ENCODE measurements at regions not wholly inside any gene's neighbourhood (a gene's known extent, or its start where the extent isn't known, plus 50 kb on each side); places are given as distances from the start of the nearest gene placed in this dataset.
"Not testable (repeated sequence)": the region's sequence is repeated elsewhere in the genome, so short reads cannot be mapped to it uniquely, and the experiment has no call there.

- Histone ChIP-seq H3K4me3 (ENCODE audit: insufficient read depth, low read length, poor library complexity, severe bottlenecking) (no peak overlapping the region), H3K9ac (ENCODE audit: low read length) (no peak overlapping the region), H3K36me3 (ENCODE audit: low read length) (no peaks in the 10 kb centered on the region), H3K27me3 (ENCODE audit: low read length) (no peaks in the 10 kb centered on the region), H2AFZ (ENCODE audit: low read depth, low read length, severe bottlenecking) (no peak overlapping the region), H3K9me3 (ENCODE audit: insufficient read depth, low read length) (no peaks in the 10 kb centered on the region), H3K9me2 (replicated peaks; ENCODE audit: insufficient read depth, low read length) (no peaks in the 10 kb centered on the region), H3K79me2 (ENCODE audit: insufficient read depth, low read length) (no peaks in the 10 kb centered on the region), H3K27ac (ENCODE audit: low read depth, low read length) (no peak overlapping the region), H3K4me2 (ENCODE audit: low read depth, low read length, poor library complexity, severe bottlenecking) (no peak overlapping the region), H3F3A (ENCODE audit: insufficient read depth) (no peaks in the 10 kb centered on the region), H4K20me1 (ENCODE audit: low read depth, low read length) (no peaks in the 10 kb centered on the region)
- TF ChIP-seq EZH2phosphoT487 (conservative IDR thresholded peaks at IDR 0.05; ENCODE audit: low read length) (no peak), CTCF (IDR thresholded peaks at IDR 0.05; ENCODE audit: insufficient read depth, low read length, poor library complexity, severe bottlenecking) (no peak)
These were observed 83.0 kb upstream of the CCND2 start for GRCh38 chr12:4190366-4191063.

GRCh38 chr12:4189721-4190120 lies 83.8 kb upstream of the CCND2 start:
- Histone ChIP-seq H3K79me2 (ENCODE audit: insufficient read depth, low read length) (no peaks in the 10 kb centered on the region), H3K4me3 (ENCODE audit: insufficient read depth, low read length, poor library complexity, severe bottlenecking) (no peak overlapping the region), H2AFZ (ENCODE audit: low read depth, low read length, severe bottlenecking) (no peak overlapping the region), H3K9me3 (ENCODE audit: insufficient read depth, low read length) (no peaks in the 10 kb centered on the region), H3K4me2 (ENCODE audit: low read depth, low read length, poor library complexity, severe bottlenecking) (no peak overlapping the region), H4K20me1 (ENCODE audit: low read depth, low read length) (no peaks in the 10 kb centered on the region), H3K27me3 (ENCODE audit: low read length) (no peaks in the 10 kb centered on the region), H3K36me3 (ENCODE audit: low read length) (no peaks in the 10 kb centered on the region), H3F3A (ENCODE audit: insufficient read depth) (no peaks in the 10 kb centered on the region), H3K9ac (ENCODE audit: low read length) (no peak overlapping the region), H3K27ac (ENCODE audit: low read depth, low read length) (no peak overlapping the region), H3K9me2 (replicated peaks; ENCODE audit: insufficient read depth, low read length) (no peaks in the 10 kb centered on the region)
- TF ChIP-seq EZH2phosphoT487 (conservative IDR thresholded peaks at IDR 0.05; ENCODE audit: low read length) (no peak), CTCF (IDR thresholded peaks at IDR 0.05; ENCODE audit: insufficient read depth, low read length, poor library complexity, severe bottlenecking) (no peak)

GRCh38 chr12:4187916-4188315 lies 85.6 kb upstream of the CCND2 start:
- no peak overlapping the region for H3K4me3 ChIP-seq (ENCODE audit: insufficient read depth, low read length, poor library complexity, severe bottlenecking)
- H3K27me3 ChIP-seq (ENCODE audit: low read length): no peaks in the 10 kb centered on the region
- H3K9me2 ChIP-seq (replicated peaks; ENCODE audit: insufficient read depth, low read length): no peaks in the 10 kb centered on the region
- no peaks in the 10 kb centered on the region for H4K20me1 ChIP-seq (ENCODE audit: low read depth, low read length)
- no peak overlapping the region for H3K4me2 ChIP-seq (ENCODE audit: low read depth, low read length, poor library complexity, severe bottlenecking)
- H3F3A ChIP-seq (ENCODE audit: insufficient read depth): no peaks in the 10 kb centered on the region
- H3K27ac ChIP-seq (ENCODE audit: low read depth, low read length): no peak overlapping the region
- TF ChIP-seq EZH2phosphoT487 (conservative IDR thresholded peaks at IDR 0.05; ENCODE audit: low read length) (no peak), CTCF (IDR thresholded peaks at IDR 0.05; ENCODE audit: insufficient read depth, low read length, poor library complexity, severe bottlenecking) (no peak)
- H3K36me3 ChIP-seq (ENCODE audit: low read length): no peaks in the 10 kb centered on the region
- H3K9ac ChIP-seq (ENCODE audit: low read length): no peak overlapping the region
- no peaks in the 10 kb centered on the region for H3K79me2 ChIP-seq (ENCODE audit: insufficient read depth, low read length)
- no peak overlapping the region for H2AFZ ChIP-seq (ENCODE audit: low read depth, low read length, severe bottlenecking)
- no peaks in the 10 kb centered on the region for H3K9me3 ChIP-seq (ENCODE audit: insufficient read depth, low read length)

GRCh38 chr12:4187315-4187714 lies 86.2 kb upstream of the CCND2 start:
- H3K27me3 ChIP-seq (ENCODE audit: low read length); H3K79me2 ChIP-seq (ENCODE audit: insufficient read depth, low read length); H3F3A ChIP-seq (ENCODE audit: insufficient read depth): not testable (repeated sequence)

More at GRCh38 chr12:4187315-4187714, 86.2 kb upstream of the CCND2 start:
- not testable (repeated sequence) for H4K20me1 ChIP-seq (ENCODE audit: low read depth, low read length); H3K27ac ChIP-seq (ENCODE audit: low read depth, low read length); H3K4me3 ChIP-seq (ENCODE audit: insufficient read depth, low read length, poor library complexity, severe bottlenecking); H2AFZ ChIP-seq (ENCODE audit: low read depth, low read length, severe bottlenecking); H3K9me2 ChIP-seq (replicated peaks; ENCODE audit: insufficient read depth, low read length); H3K36me3 ChIP-seq (ENCODE audit: low read length); H3K4me2 ChIP-seq (ENCODE audit: low read depth, low read length, poor library complexity, severe bottlenecking); H3K9me3 ChIP-seq (ENCODE audit: insufficient read depth, low read length); H3K9ac ChIP-seq (ENCODE audit: low read length)

Measured in SU-DHL-6 (cell line).